ENCODE measurements at regions not wholly inside any gene's neighbourhood (a gene's known extent, or its start where the extent isn't known, plus 50 kb on each side); places are given as distances from the start of the nearest gene placed in this dataset.

- TF ChIP-seq, protein P1, sequence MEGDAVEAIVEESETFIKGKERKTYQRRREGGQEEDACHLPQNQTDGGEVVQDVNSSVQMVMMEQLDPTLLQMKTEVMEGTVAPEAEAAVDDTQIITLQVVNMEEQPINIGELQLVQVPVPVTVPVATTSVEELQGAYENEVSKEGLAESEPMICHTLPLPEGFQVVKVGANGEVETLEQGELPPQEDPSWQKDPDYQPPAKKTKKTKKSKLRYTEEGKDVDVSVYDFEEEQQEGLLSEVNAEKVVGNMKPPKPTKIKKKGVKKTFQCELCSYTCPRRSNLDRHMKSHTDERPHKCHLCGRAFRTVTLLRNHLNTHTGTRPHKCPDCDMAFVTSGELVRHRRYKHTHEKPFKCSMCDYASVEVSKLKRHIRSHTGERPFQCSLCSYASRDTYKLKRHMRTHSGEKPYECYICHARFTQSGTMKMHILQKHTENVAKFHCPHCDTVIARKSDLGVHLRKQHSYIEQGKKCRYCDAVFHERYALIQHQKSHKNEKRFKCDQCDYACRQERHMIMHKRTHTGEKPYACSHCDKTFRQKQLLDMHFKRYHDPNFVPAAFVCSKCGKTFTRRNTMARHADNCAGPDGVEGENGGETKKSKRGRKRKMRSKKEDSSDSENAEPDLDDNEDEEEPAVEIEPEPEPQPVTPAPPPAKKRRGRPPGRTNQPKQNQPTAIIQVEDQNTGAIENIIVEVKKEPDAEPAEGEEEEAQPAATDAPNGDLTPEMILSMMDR (conservative IDR thresholded peaks at IDR 0.05; ENCODE audit: low read depth, low read length), result no peak
- TF ChIP-seq EZH2 (IDR thresholded peaks at IDR 0.05; ENCODE audit: low read length, unreplicated experiment) (no peak), EZH2phosphoT487 (IDR thresholded peaks at IDR 0.05; ENCODE audit: borderline replicate concordance, low read length) (no peak)
Measured at GRCh38 chr5:54656261-54656728, 138.7 kb downstream of the SNX18 start.
